SK-N-SH (cell line): ENCODE measurements at regions not wholly inside any gene's neighbourhood (a gene's known extent, or its start where the extent isn't known, plus 50 kb on each side); places are given as distances from the start of the nearest gene placed in this dataset.

Experiments
- CHD2 ChIP-seq: fragments of 150-350 bp; IDR thresholded peaks from 2 replicates; pipeline ENCODE4 v1.6.1; 2018; ENCODE audit warnings: low read length; ENCODE audit not compliant: partially characterized antibody
- CTCF ChIP-seq: fragments of 200-600 bp; sonication (generic); IDR thresholded peaks from 2 replicates; pipeline ENCODE4 v1.6.1; 2017; ENCODE audit warnings: antibody characterized with exemption, mild to moderate bottlenecking, moderate library complexity
- FOXJ3 ChIP-seq: sonication (generic); formaldehyde crosslinking; IDR thresholded peaks from 2 replicates; pipeline ENCODE4 v1.5.1; 2020; ENCODE audit warnings: mild to moderate bottlenecking, missing genetic modification reagents
- FOXM1 ChIP-seq: IDR thresholded peaks from 2 replicates; pipeline ENCODE4 v1.4.0; 2012; ENCODE audit warnings: low read depth, mild to moderate bottlenecking
- GABPA ChIP-seq: IDR thresholded peaks from 2 replicates; pipeline ENCODE4 v1.4.0; 2012; ENCODE audit warnings: low read depth, mild to moderate bottlenecking
- IRF3 ChIP-seq: fragments of 150-350 bp; IDR thresholded peaks from 2 replicates; pipeline ENCODE4 v1.6.1; 2016; ENCODE audit warnings: mild to moderate bottlenecking, low read depth, low read length
- NFIC ChIP-seq: IDR thresholded peaks from 2 replicates; pipeline ENCODE4 v1.4.0; 2012; ENCODE audit warnings: borderline replicate concordance
- POLR2AphosphoS5 ChIP-seq: IDR thresholded peaks from 2 replicates; pipeline ENCODE4 v1.6.1; 2012; ENCODE audit warnings: low read depth, low read length
- RXRA ChIP-seq: IDR thresholded peaks from 2 replicates; pipeline ENCODE4 v1.4.0; 2012; ENCODE audit warnings: low read depth, mild to moderate bottlenecking, borderline replicate concordance
- SIN3A ChIP-seq: IDR thresholded peaks from 2 replicates; pipeline ENCODE4 v1.6.1; 2012; ENCODE audit warnings: low read depth, mild to moderate bottlenecking, low read length, moderate library complexity, borderline replicate concordance
- SMC3 ChIP-seq: IDR thresholded peaks from 2 replicates; pipeline ENCODE4 v1.6.1; 2012; ENCODE audit warnings: low read depth, low read length, improper control_type of control experiment
- TCF12 ChIP-seq: IDR thresholded peaks from 2 replicates; pipeline ENCODE4 v1.4.0; 2012
- TF ChIP-seq, protein P1 (sequence below): IDR thresholded peaks from 2 replicates; pipeline ENCODE4 v1.4.0; 2012; ENCODE audit warnings: low read depth
- TF ChIP-seq, protein P2 (sequence below): IDR thresholded peaks from 2 replicates; pipeline ENCODE4; 2012

DNA sequence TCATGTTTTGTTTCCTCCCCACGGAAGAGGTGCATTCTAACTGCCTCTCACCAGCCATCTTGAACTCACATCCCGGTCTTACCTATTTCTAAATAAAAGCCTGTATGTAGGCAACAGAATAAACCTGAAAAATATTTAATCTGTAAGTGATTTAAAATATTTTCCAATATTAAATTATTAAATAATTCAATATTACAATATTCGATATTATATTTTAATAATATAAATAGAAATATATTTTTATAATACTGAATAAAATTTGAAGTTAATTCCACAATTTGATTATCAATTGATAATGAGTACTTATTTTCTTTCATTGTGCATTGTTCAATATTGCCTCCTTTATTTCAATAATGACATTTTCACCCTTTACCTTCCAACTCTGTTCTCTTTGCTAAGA lies 404.4 kb downstream of the CYLC2 start:
- TF ChIP-seq IRF3 (no peak), TCF12 (no peak), GABPA (no peak), FOXM1 (no peak), NFIC (no peak), SIN3A (no peak), CTCF (no peak), FOXJ3 (CRISPR knock-in tag) (no peak), RXRA (no peak), SMC3 (no peak), POLR2AphosphoS5 (no peak), CHD2 (no peak)
- TF ChIP-seq, protein P1, sequence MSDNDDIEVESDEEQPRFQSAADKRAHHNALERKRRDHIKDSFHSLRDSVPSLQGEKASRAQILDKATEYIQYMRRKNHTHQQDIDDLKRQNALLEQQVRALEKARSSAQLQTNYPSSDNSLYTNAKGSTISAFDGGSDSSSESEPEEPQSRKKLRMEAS = no peak
- TF ChIP-seq, protein P2, sequence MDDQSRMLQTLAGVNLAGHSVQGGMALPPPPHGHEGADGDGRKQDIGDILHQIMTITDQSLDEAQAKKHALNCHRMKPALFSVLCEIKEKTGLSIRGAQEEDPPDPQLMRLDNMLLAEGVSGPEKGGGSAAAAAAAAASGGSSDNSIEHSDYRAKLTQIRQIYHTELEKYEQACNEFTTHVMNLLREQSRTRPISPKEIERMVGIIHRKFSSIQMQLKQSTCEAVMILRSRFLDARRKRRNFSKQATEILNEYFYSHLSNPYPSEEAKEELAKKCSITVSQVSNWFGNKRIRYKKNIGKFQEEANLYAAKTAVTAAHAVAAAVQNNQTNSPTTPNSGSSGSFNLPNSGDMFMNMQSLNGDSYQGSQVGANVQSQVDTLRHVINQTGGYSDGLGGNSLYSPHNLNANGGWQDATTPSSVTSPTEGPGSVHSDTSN = no peak
